K562 (cell line): ENCODE measurements at regions not wholly inside any gene's neighbourhood (a gene's known extent, or its start where the extent isn't known, plus 50 kb on each side); places are given as distances from the start of the nearest gene placed in this dataset.

ENCODE experiments used
- ATAC-seq: fragments of 200-7000 bp; cut with Tn5 transposase; 3 replicates; pipeline ENCODE4 v1.9.1; 2020; ENCODE audit warnings: moderate library complexity
- BruUV-seq: library from RNA; stranded (reverse); fragments of 400-500 nt; replicated peaks from 2 replicates; lab custom pipeline; 2021; lab: Mats Ljungman, UMichigan
- CTCF ChIA-PET: fragments of 300-600 bp; formaldehyde crosslinking; extraction: SDS; loops from one replicate; lab custom pipeline; 2021; ENCODE audit warnings: low intra/inter-chr PET ratio; lab: Yijun Ruan, JAX
- POLR2A ChIA-PET: fragments of 300-600, 350-650 bp; sonication (Branson Sonifier 250); formaldehyde crosslinking; extraction: SDS; loops from one replicate; lab custom pipeline; 2021; ENCODE audit warnings: antibody characterized with exemption, inconsistent platforms; lab: Yijun Ruan, JAX
- DNase-seq, 4 experiments: peaks; one replicate each; pipeline versions ENCODE4 v3.0.0 to v3.0.0-alpha.2; 2011 to 2018; ENCODE audit warnings: low spot score in 3 of 4, mixed read lengths in 3 of 4; ENCODE audit errors: extremely low read depth in 1 of 4
- FAIRE-seq: peaks from 2 replicates; lab custom pipeline; 2011; peaks lifted over from hg19 to GRCh38; lab: Jason Lieb, UNC
- H2AFZ ChIP-seq: 2 replicates; pipeline ENCODE4 v1.6.0; 2011; ENCODE audit warnings: low read depth, low read length, control low read depth, inconsistent platforms
- H3K27ac ChIP-seq: fragments of 200-600 bp; 3 replicates; pipeline ENCODE4 v1.8.0; 2011; ENCODE audit warnings: low read depth, mild to moderate bottlenecking, control low read depth, inconsistent platforms, low read length, moderate library complexity, mixed read lengths; ENCODE audit errors: extremely low read depth
- H3K27me3 ChIP-seq, 2 experiments: fragments of 300-600 bp in 1 of 2; 2 replicates in 1 of 2; 3 replicates in 1 of 2; pipeline versions ENCODE4 v1.6.0 to v1.8.0; 2011; ENCODE audit warnings: inconsistent platforms in 2 of 2, low read length in 2 of 2, mild to moderate bottlenecking in 1 of 2, mixed read lengths in 1 of 2, moderate library complexity in 1 of 2; ENCODE audit not compliant: control insufficient read depth in 2 of 2, insufficient read depth in 2 of 2
- H3K36me3 ChIP-seq: fragments of 300-600 bp; 3 replicates; pipeline ENCODE4 v1.8.0; 2011; ENCODE audit warnings: mild to moderate bottlenecking, low read length, inconsistent platforms; ENCODE audit not compliant: control insufficient read depth, insufficient read depth
- H3K4me1 ChIP-seq, 2 experiments: fragments of 200-600 bp in 1 of 2; replicated peaks in 1 of 2; 2 replicates in 1 of 2; 3 replicates in 1 of 2; pipeline versions ENCODE4 v1.5.1 to v1.8.0; 2011; ENCODE audit warnings: inconsistent platforms in 2 of 2, low read length in 2 of 2, mild to moderate bottlenecking in 1 of 2, mixed read lengths in 1 of 2, moderate library complexity in 1 of 2; ENCODE audit not compliant: control insufficient read depth in 2 of 2, insufficient read depth in 2 of 2
- H3K4me2 ChIP-seq: 2 replicates; pipeline ENCODE4 v1.6.1; 2011; ENCODE audit warnings: low read length, control low read depth, inconsistent platforms, mixed read lengths; ENCODE audit not compliant: insufficient read depth
- H3K4me3 ChIP-seq: fragments of 200-600 bp; sonication (generic), shearing (Covaris generic); 2 replicates; pipeline ENCODE4 v1.5.1; 2016; ENCODE audit warnings: control low read depth, inconsistent platforms
- H3K79me2 ChIP-seq: fragments of 200-600 bp; 3 replicates; pipeline ENCODE4 v1.8.0; 2011; ENCODE audit warnings: low read length, inconsistent platforms; ENCODE audit not compliant: control insufficient read depth, insufficient read depth
- H3K9ac ChIP-seq, 2 experiments: 2 replicates each; pipeline versions ENCODE4 v1.6.0 to v1.6.1; 2011; ENCODE audit warnings: low read depth in 2 of 2, low read length in 2 of 2, control low read depth in 1 of 2, inconsistent platforms in 1 of 2, mild to moderate bottlenecking in 1 of 2, mixed read lengths in 1 of 2; ENCODE audit not compliant: insufficient read depth in 1 of 2
- H3K9me1 ChIP-seq: one replicate; pipeline ENCODE4 v1.6.0; 2011; ENCODE audit warnings: inconsistent platforms, mild to moderate bottlenecking, low read length, moderate library complexity; ENCODE audit not compliant: control insufficient read depth, insufficient read depth
- H3K9me3 ChIP-seq: replicated peaks from 2 replicates; pipeline ENCODE4 v1.5.1; 2011; ENCODE audit warnings: low read depth, low read length, inconsistent platforms; ENCODE audit not compliant: control insufficient read depth, insufficient read depth
- H4K20me1 ChIP-seq: replicated peaks from 2 replicates; pipeline ENCODE4 v1.6.1; 2011; ENCODE audit warnings: low read length, inconsistent platforms, mixed read lengths; ENCODE audit not compliant: control insufficient read depth, insufficient read depth
- AFF1 ChIP-seq, 2 experiments: fragments of 450-650 bp; IDR thresholded peaks; 2 replicates each; pipeline ENCODE4 v1.6.1; 2018; ENCODE audit warnings: mild to moderate bottlenecking in 2 of 2, low read depth in 1 of 2; ENCODE audit not compliant: partially characterized antibody in 2 of 2
- CBX8 ChIP-seq: fragments of 200-600 bp; sonication (generic); IDR thresholded peaks from 2 replicates; pipeline ENCODE4 v1.6.1; 2012; ENCODE audit warnings: borderline replicate concordance, mixed run types, low read depth, mild to moderate bottlenecking, moderate library complexity, mixed read lengths, low read length, control low read depth, inconsistent platforms; ENCODE audit not compliant: poor library complexity, severe bottlenecking; ENCODE audit errors: extremely low read depth
- ETS2 ChIP-seq: IDR thresholded peaks from 2 replicates; pipeline ENCODE4 v1.6.1; 2016; ENCODE audit warnings: borderline replicate concordance, missing genetic modification characterization, mild to moderate bottlenecking, moderate library complexity, missing compliant biosample characterization; ENCODE audit not compliant: poor library complexity, severe bottlenecking
- ETV5 ChIP-seq: sonication (generic); formaldehyde crosslinking; IDR thresholded peaks from 2 replicates; pipeline ENCODE4 v1.4.0; 2020; ENCODE audit warnings: low read depth, mild to moderate bottlenecking, missing genetic modification reagents
- KAT2B ChIP-seq: IDR thresholded peaks from one replicate; pipeline ENCODE4 v1.6.1; 2012; ENCODE audit warnings: low read depth, mild to moderate bottlenecking, control low read depth, inconsistent platforms, low read length, moderate library complexity
- NFE2L1 ChIP-seq: fragments of 450-650 bp; IDR thresholded peaks from 2 replicates; pipeline ENCODE4 v1.6.1; 2016; ENCODE audit warnings: missing genetic modification characterization, low read depth, mild to moderate bottlenecking, missing compliant biosample characterization, moderate library complexity, borderline replicate concordance
- PCBP2 ChIP-seq: fragments of 200-400 bp; formaldehyde crosslinking; IDR thresholded peaks from 2 replicates; pipeline ENCODE4 v1.6.1; 2018; ENCODE audit warnings: low read length, low read depth, mild to moderate bottlenecking, moderate library complexity; ENCODE audit not compliant: poor library complexity, severe bottlenecking
- RBBP5 ChIP-seq: fragments of 200-600 bp; sonication (generic); IDR thresholded peaks from 2 replicates; pipeline ENCODE4 v1.6.1; 2012; ENCODE audit warnings: borderline replicate concordance, mild to moderate bottlenecking, low read length, control low read depth, inconsistent platforms; ENCODE audit not compliant: insufficient read depth, poor library complexity, severe bottlenecking
- RBM22 ChIP-seq: fragments of 200-400 bp; formaldehyde crosslinking; IDR thresholded peaks from 2 replicates; pipeline ENCODE4 v1.6.1; 2018; ENCODE audit warnings: low read length, low read depth; ENCODE audit not compliant: poor library complexity, severe bottlenecking
- SNAPC5 ChIP-seq: fragments of 250-450 bp; sonication (Bioruptor Pico); IDR thresholded peaks from 2 replicates; pipeline ENCODE4 v1.8.0; 2021; ENCODE audit warnings: moderate library complexity, mild to moderate bottlenecking, inconsistent platforms
- USF2 ChIP-seq: sonication (generic); formaldehyde crosslinking; IDR thresholded peaks from 2 replicates; pipeline ENCODE4 v1.5.0; 2020; ENCODE audit warnings: missing genetic modification reagents
- ZFPM2 ChIP-seq: fragments of 250-450 bp; sonication (Bioruptor Pico); IDR thresholded peaks from 2 replicates; pipeline ENCODE4 v1.5.1; 2022; ENCODE audit warnings: mild to moderate bottlenecking
- ZMIZ1 ChIP-seq, 2 experiments: fragments of 150-350 bp in 1 of 2; IDR thresholded peaks; 2 replicates each; pipeline ENCODE4 v1.6.1; 2012 to 2016; ENCODE audit warnings: low read depth in 2 of 2, low read length in 2 of 2, mild to moderate bottlenecking in 1 of 2, moderate library complexity in 1 of 2
- WGBS: fragments of 100-300 bp; shearing (Covaris generic); methylation state at CpG from one replicate; pipeline ENCODE4 v1.1.6; 2016; ENCODE audit warnings: low coverage, mixed read lengths; ENCODE audit not compliant: insufficient coverage; ENCODE audit errors: missing lambda C conversion rate; 5-methylcytosine and 5-hydroxymethylcytosine counted together
- in situ Hi-C: fragments of 300-500 bp; cut with MboI; formaldehyde crosslinking; loops from 4 replicates; pipeline ENCODE4 v1.15.0; 2018; ENCODE audit warnings: inconsistent platforms, mixed read lengths
- intact Hi-C: fragments of 100-400 bp; cut with micrococcal nuclease; formaldehyde crosslinking; loops from 2 replicates; pipeline ENCODE4 v1.14.2; 2022

- ChIA-PET POLR2A (no interaction called here), CTCF (no interaction called here)
- 2% methylated on average over 3 of the region's 3 CpGs for WGBS
- H4K20me1 ChIP-seq, result no peaks in the 10 kb centered on the region
- no peaks in the 10 kb centered on the region for H3K27me3 ChIP-seq
- H3K4me3 ChIP-seq, result no peak overlapping the region
- no TSS peak for BruUV-seq
- no peaks in the 10 kb centered on the region for H3K9me1 ChIP-seq
- no peak overlapping the region for H3K27ac ChIP-seq
- no peaks in the 10 kb centered on the region for H3K4me1 ChIP-seq
- H3K36me3 ChIP-seq, result no peaks in the 10 kb centered on the region
- intact Hi-C loops, result no loop called here
- no peak for TF ChIP-seq ZMIZ1 (IDR thresholded peaks at IDR 0.05; ENCODE audit: low read depth in 2 of 2, low read length in 2 of 2)
- no peak for TF ChIP-seq RBM22
- TF ChIP-seq CBX8, result no peak
- no peak for TF ChIP-seq ETS2 (tag)
- TF ChIP-seq SNAPC5 (CRISPR knock-in tag), result no peak
- no peak for TF ChIP-seq NFE2L1
- no peak for TF ChIP-seq RBBP5
- TF ChIP-seq USF2 (CRISPR knock-in tag), result no peak
- TF ChIP-seq PCBP2, result no peak
- TF ChIP-seq ZFPM2 (CRISPR knock-in tag), result no peak
- TF ChIP-seq ETV5 (CRISPR knock-in tag), result no peak
- no peak for TF ChIP-seq KAT2B
- no peak for TF ChIP-seq AFF1 (IDR thresholded peaks at IDR 0.05; ENCODE audit: low read depth in 1 of 2, partially characterized antibody in 2 of 2)
- no peak for DNase-seq
- H3K9me3 ChIP-seq, result no peaks in the 10 kb centered on the region
- H3K4me2 ChIP-seq, result no peak overlapping the region
- no peak for ATAC-seq
- H3K9ac ChIP-seq, result no peak overlapping the region
- H2AFZ ChIP-seq, result no peak overlapping the region
- no peak for FAIRE-seq
- in situ Hi-C loops, result no loop called here
- H3K79me2 ChIP-seq, result no peaks in the 10 kb centered on the region
Observed at GRCh38 chr10:83817797-83818196, 321.5 kb upstream of the GHITM start.
